ENCODE measurements at regions not wholly inside any gene's neighbourhood (a gene's known extent, or its start where the extent isn't known, plus 50 kb on each side); places are given as distances from the start of the nearest gene placed in this dataset.

DNA sequence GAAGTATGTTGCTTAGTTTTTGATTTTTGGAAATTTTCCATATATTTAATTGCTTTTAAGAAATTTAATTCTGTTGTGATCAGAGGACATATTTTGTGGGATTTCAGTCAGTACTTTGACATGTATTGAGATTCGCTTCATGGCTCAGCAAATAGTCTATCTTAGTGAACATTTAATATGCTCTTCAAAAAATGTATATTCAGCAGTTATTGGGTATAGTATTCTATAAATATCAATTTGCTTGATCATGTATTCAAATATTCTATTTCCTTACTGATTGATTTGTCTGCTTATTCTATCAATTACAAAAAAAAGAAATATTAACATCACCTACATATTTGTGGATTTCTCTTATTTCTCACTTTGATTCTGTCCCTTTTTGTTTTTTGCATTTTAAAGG, 79.5 kb upstream of the HAND1 start:
- Histone ChIP-seq H3K4me3 (ENCODE audit: extremely low read depth in 1 of 4, insufficient read depth in 2 of 4, low read depth in 3 of 4, low read length in 4 of 4) (no peak overlapping the region), H3K56ac (replicated peaks; ENCODE audit: insufficient read length, low read depth, low read length) (no peak overlapping the region), H2BK5ac (ENCODE audit: low read depth, low read length) (no peak overlapping the region), H3K23ac (ENCODE audit: insufficient read length) (no peak overlapping the region), H3K9ac (replicated peaks in 1 of 4; ENCODE audit: extremely low read depth in 1 of 4, low read depth in 3 of 4, low read length in 3 of 4) (no peak overlapping the region), H3K23me2 (ENCODE audit: low read depth, low read length) (no peaks in the 10 kb centered on the region), H3K79me2 (ENCODE audit: control insufficient read depth in 1 of 2, insufficient read depth in 2 of 2, low read length in 2 of 2) (no peaks in the 10 kb centered on the region), H4K91ac (replicated peaks; ENCODE audit: insufficient read length, low read length) (no peak overlapping the region), H2BK20ac (ENCODE audit: low read length) (no peak overlapping the region), H4K5ac (ENCODE audit: insufficient read length, low read depth, low read length) (no peak overlapping the region), H2BK120ac (replicated peaks; ENCODE audit: low read depth, low read length) (no peak overlapping the region), H3K36me3 (ENCODE audit: control insufficient read depth in 2 of 4, insufficient read depth in 4 of 4, low read length in 3 of 4) (no peaks in the 10 kb centered on the region), H3K14ac (ENCODE audit: insufficient read length) (no peak overlapping the region), H3K4ac (replicated peaks; ENCODE audit: insufficient read length, low read depth, low read length) (no peak overlapping the region), H4K8ac (ENCODE audit: extremely low read depth, insufficient read depth, low read length) (no peak overlapping the region), H3K4me1 (replicated peaks in 1 of 4; ENCODE audit: control insufficient read depth in 3 of 4, insufficient read depth in 4 of 4, low read length in 3 of 4) (no peaks in the 10 kb centered on the region), H3K79me1 (ENCODE audit: low read depth, low read length) (no peaks in the 10 kb centered on the region), H4K20me1 (replicated peaks in 1 of 2; ENCODE audit: control insufficient read depth in 1 of 2, insufficient read depth in 2 of 2, low read length in 2 of 2) (no peaks in the 10 kb centered on the region), H2BK15ac (ENCODE audit: low read length) (no peak overlapping the region), H3K4me2 (ENCODE audit: insufficient read depth in 1 of 2, low read depth in 2 of 2, low read length in 2 of 2) (no peak overlapping the region), H3K27ac (ENCODE audit: low read depth, low read length) (no peak overlapping the region), H3K27me3 (replicated peaks in 1 of 4; ENCODE audit: control insufficient read depth in 3 of 4, extremely low read depth in 1 of 4, insufficient read depth in 3 of 4, low read length in 3 of 4) (no peaks in the 10 kb centered on the region), H3K18ac (ENCODE audit: extremely low read depth, low read length) (no peak overlapping the region), H2AK5ac (ENCODE audit: low read depth, low read length) (no peak overlapping the region), H3K9me3 (ENCODE audit: insufficient read depth in 2 of 2, low read depth in 1 of 2, low read length in 1 of 2) (peaks cover 6 to 7% of the 10 kb centered on the region in 2 experiments; a peak in 3 of 4 replicates), H2AFZ (ENCODE audit: low read length) (no peak overlapping the region), H2BK12ac (ENCODE audit: low read depth, low read length) (no peak overlapping the region)
- 96% methylated on average over 1 of the region's 1 CpG; no CpG with 5 or more reads in 1 of the 2 experiments for WGBS, 2 experiments (ENCODE audit: extremely low coverage in 1 of 2, insufficient coverage in 1 of 2, insufficient read length in 1 of 2, insufficient replicate concordance in 2 of 2, low coverage in 1 of 2, low lambda C conversion rate in 2 of 2, missing lambda C conversion rate in 1 of 2)
- POLR2A ChIA-PET (ENCODE audit: partially characterized antibody), result no interaction called here
- FAIRE-seq (no peak), DNase-seq (ENCODE audit: low read depth in 1 of 2, low spot score in 2 of 2) (no peak)
- CTCF ChIA-PET (ENCODE audit: partially characterized antibody), result no interaction called here
- TF ChIP-seq, protein P1, sequence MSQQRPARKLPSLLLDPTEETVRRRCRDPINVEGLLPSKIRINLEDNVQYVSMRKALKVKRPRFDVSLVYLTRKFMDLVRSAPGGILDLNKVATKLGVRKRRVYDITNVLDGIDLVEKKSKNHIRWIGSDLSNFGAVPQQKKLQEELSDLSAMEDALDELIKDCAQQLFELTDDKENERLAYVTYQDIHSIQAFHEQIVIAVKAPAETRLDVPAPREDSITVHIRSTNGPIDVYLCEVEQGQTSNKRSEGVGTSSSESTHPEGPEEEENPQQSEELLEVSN (IDR thresholded peaks at IDR 0.05), result no peak
- TF ChIP-seq KDM1A (IDR thresholded peaks at IDR 0.05; ENCODE audit: borderline replicate concordance, low read length) (no peak), TEAD4 (IDR thresholded peaks at IDR 0.05; ENCODE audit: low read depth, low read length) (no peak), SP2 (IDR thresholded peaks at IDR 0.05; ENCODE audit: low read length) (no peak), FOSL1 (IDR thresholded peaks at IDR 0.05; ENCODE audit: insufficient read depth, low read depth, low read length) (no peak), POU5F1 (IDR thresholded peaks at IDR 0.05; ENCODE audit: low read depth, low read length) (no peak), SRF (IDR thresholded peaks at IDR 0.05; ENCODE audit: low read depth, low read length) (no peak), YY1 (IDR thresholded peaks at IDR 0.05; ENCODE audit: low read depth, low read length) (no peak), CBX8 (IDR thresholded peaks at IDR 0.05; ENCODE audit: borderline replicate concordance, low read depth, low read length) (no peak), RAD21 (IDR thresholded peaks at IDR 0.05 in 1 of 2, conservative IDR thresholded peaks at IDR 0.05 in 1 of 2; ENCODE audit: low read depth in 2 of 2, low read length in 2 of 2) (no peak)
- TF ChIP-seq, protein P2, sequence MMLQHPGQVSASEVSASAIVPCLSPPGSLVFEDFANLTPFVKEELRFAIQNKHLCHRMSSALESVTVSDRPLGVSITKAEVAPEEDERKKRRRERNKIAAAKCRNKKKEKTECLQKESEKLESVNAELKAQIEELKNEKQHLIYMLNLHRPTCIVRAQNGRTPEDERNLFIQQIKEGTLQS (IDR thresholded peaks at IDR 0.05; ENCODE audit: insufficient read depth, low read depth, low read length), result no peak
- TF ChIP-seq, protein P3, sequence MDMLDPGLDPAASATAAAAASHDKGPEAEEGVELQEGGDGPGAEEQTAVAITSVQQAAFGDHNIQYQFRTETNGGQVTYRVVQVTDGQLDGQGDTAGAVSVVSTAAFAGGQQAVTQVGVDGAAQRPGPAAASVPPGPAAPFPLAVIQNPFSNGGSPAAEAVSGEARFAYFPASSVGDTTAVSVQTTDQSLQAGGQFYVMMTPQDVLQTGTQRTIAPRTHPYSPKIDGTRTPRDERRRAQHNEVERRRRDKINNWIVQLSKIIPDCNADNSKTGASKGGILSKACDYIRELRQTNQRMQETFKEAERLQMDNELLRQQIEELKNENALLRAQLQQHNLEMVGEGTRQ (IDR thresholded peaks at IDR 0.05; ENCODE audit: low read length), result no peak
